Skeletal muscle cell (primary cell): ENCODE measurements at regions not wholly inside any gene's neighbourhood (a gene's known extent, or its start where the extent isn't known, plus 50 kb on each side); places are given as distances from the start of the nearest gene placed in this dataset.
A peak's percentile ranks its signal among the peaks of the same experiment; 100 is the strongest.
"Not testable (repeated sequence)": the region's sequence is repeated elsewhere in the genome, so short reads cannot be mapped to it uniquely, and the experiment has no call there.

ENCODE experiments used
- DNase-seq: peaks from one replicate; pipeline ENCODE4 v3.0.0-alpha.2; 2010; ENCODE audit warnings: low read depth
- H3K4me3 ChIP-seq: 2 replicates; pipeline ENCODE4 v1.5.1; 2011; ENCODE audit warnings: low read depth, mild to moderate bottlenecking, control low read depth, low read length, moderate library complexity

DNA sequence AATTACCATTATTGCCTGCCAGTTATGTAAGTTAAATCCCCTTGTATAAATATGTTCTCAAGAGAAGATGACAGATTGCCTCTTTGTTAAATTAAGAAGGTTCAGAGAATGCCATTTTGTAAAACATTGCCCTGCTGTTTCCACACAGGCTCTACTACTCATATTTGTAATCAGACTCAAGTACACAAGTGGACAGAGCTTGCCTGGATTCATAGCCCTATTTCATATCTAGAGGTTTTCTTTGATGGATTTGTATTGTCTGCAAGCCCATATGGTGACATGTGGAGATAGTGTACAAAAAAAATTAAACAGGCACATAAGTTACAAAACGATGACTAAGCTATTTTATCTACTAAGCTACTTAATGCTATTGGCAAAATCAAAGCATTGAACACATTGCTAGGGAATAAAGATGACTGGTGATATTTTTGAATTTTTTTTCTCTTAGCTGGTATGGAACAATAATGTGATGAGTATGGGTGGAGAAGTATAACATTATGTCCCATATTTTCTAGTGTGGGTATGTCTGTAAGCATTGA, 1286.6 kb upstream of the ALCAM start:
- no peak overlapping the region for H3K4me3 ChIP-seq
- DNase-seq, result no peak

DNA sequence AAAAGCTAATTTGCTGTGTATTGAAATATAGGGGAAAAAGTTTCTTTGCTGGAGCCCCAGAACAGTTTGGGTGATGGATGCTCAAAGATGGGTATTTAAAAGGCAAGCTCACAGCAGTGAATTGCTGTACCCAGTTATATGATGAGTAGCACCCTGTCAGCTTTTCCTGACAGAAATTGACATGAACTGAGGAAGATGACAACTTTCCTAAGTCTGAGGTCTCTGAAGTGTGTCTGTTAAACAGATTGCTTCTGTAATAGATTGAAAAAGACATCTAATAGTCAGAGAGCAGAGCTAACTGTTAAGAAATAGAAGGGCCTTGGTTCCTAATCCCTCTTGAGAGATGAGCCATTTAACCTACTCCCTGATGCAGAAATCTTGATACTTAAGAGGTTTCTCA, 1278.0 kb upstream of the ALCAM start:
- DNase-seq, result no peak
- no peak overlapping the region for H3K4me3 ChIP-seq

DNA sequence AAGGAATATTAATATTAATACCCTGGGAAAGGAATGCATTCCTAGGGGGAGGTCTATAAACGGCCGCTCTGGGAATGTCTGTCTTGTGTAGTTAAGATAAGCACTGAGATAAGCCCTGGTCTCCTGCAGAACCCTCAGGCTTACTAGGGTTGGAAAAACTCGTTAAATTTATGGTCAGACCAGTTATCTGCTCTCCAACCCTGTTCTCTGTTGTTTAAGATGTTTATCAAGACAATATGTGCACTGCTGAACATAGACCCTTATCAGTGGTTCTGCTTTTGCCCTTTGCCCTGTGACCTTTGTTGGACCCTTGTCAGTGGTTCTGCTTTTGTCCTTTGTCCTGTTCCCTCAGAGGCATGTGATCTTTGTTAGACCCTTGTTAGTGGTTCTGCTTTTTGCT, 1276.7 kb upstream of the ALCAM start:
- not testable (repeated sequence) for H3K4me3 ChIP-seq, DNase-seq

GRCh38 chr3:104101736-104102135, 1265.0 kb upstream of the ALCAM start:
- DNase-seq, result peak; percentile 5
- H3K4me3 ChIP-seq, result no peak overlapping the region

DNA sequence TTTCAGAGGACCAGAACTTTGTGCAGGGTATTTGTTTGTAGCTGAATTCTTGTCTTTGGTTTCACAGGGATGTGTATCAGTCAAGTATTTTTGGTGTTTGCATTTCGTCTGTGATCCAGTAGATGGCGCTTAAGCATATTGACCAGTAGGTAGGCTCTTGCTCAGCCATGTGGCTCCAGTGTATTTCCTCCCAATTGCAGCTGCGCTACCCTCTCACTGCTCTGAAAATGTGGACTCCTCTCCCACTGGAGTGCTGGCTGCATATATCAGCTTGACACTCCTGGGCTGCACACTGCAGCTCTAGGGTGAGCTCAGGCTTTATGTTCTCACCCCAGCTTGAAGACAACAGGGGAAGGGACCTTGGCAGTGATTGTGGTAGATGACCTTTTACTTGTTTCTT, 1264.3 kb upstream of the ALCAM start:
- DNase-seq, result peak; percentile 41
- no peak overlapping the region for H3K4me3 ChIP-seq

DNA sequence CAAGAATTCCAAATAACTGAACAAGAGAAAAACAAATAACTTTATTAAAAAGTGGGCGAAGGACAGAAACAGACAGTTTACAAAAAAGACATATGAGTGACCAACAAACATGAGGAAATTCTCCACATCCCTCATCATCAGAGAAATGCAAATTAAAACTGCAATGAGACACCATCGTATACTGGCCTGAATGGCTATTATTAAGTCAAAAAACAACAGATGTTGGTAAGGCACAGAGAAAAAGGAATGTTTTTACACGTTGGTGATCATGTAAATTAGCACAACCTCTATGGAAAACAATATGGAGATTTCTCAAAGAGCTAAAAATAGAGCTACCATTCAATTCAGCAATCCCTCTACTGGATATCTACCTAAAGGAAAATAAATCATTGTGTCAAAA, 1260.4 kb upstream of the ALCAM start:
- DNase-seq, result no peak
- no peak overlapping the region for H3K4me3 ChIP-seq

GRCh38 chr3:104108522-104108921, 1258.2 kb upstream of the ALCAM start:
- no peak for DNase-seq
- no peak overlapping the region for H3K4me3 ChIP-seq

- no peak for DNase-seq
- H3K4me3 ChIP-seq, result no peak overlapping the region
Measured at GRCh38 chr3:104126463-104126862, 1240.2 kb upstream of the ALCAM start.

- DNase-seq, result no peak
- no peak overlapping the region for H3K4me3 ChIP-seq
Measured at GRCh38 chr3:104126864-104127553, 1239.7 kb upstream of the ALCAM start.

- no peak overlapping the region for H3K4me3 ChIP-seq
- no peak for DNase-seq
Measured at GRCh38 chr3:104127830-104128229, 1238.9 kb upstream of the ALCAM start.

- H3K4me3 ChIP-seq, result no peak overlapping the region
- DNase-seq, result peak; percentile 5
Measured at GRCh38 chr3:104132566-104133403, 1233.9 kb upstream of the ALCAM start.

- H3K4me3 ChIP-seq, result no peak overlapping the region
- no peak for DNase-seq
Measured at GRCh38 chr3:104133630-104134029, 1233.1 kb upstream of the ALCAM start.

- peak; percentile 3 for DNase-seq
- no peak overlapping the region for H3K4me3 ChIP-seq
Measured at GRCh38 chr3:104137116-104137515, 1229.6 kb upstream of the ALCAM start.

DNA sequence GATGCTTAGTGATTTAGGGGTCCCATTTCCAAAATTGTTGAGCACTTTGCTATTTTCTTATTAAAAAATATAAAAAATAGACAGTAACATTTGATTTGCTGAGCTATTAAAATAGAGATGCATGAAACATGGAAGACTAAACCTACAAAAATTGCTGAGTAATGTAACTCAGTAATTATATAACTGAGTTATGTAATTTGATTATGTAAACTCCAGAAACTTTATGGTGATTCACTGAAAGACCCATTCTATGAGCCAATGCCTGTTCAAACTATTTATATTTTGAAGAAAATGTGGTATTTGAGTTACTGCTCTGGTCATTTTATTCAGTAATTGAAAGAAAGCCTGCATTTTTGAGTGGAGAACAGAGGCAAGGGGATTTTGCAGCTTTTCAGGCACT, 1221.5 kb upstream of the ALCAM start:
- H3K4me3 ChIP-seq, result no peak overlapping the region
- no peak for DNase-seq

DNA sequence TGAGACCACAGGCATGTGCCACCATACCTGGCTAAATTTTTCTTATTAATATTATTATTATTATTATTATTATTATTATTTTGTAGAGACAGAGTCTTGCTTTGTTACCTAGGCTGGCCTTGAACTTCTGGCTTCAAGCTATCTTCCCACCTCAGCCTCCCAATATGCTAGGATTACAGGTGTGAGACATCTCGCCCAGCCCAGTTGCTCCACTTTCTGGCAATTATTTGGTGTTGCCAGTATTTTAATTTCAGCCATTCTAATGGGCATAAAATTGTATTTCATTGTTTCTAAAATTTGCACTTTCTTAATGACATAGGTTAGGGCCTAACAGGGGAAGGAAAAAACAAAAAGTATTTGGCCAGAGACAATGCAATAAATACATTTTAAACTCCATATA, 1217.6 kb upstream of the ALCAM start:
- no peak overlapping the region for H3K4me3 ChIP-seq
- DNase-seq, result no peak

GRCh38 chr3:104150724-104151123, 1216.0 kb upstream of the ALCAM start:
- no peak for DNase-seq
- H3K4me3 ChIP-seq, result no peak overlapping the region

DNA sequence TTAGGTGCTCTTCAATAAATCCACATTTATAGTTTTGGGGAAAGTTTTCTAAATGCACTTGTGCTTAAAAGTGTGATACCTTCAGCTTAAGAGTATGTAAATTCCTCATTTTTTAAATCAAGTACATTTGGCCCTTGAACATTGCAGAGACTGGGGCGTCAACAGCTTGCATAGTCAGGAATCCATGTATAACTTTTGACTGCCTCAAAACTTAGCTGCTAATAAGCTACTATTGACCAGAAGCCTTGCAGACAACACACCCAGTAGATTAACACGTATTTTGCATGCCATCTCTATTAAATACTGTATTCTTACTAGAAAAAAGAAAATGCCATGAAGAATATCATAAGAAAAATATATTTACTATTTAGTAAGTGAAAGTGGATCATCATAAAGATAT, 1211.8 kb upstream of the ALCAM start:
- H3K4me3 ChIP-seq, result no peak overlapping the region

GRCh38 chr3:104165866-104166265, 1200.8 kb upstream of the ALCAM start:
- H3K4me3 ChIP-seq, result no peak overlapping the region
- DNase-seq, result no peak

More for the DNA sequence above, 1211.8 kb upstream of the ALCAM start:
- no peak for DNase-seq

GRCh38 chr3:104168386-104168785, 1198.3 kb upstream of the ALCAM start:
- no peak for DNase-seq
- no peak overlapping the region for H3K4me3 ChIP-seq

DNA sequence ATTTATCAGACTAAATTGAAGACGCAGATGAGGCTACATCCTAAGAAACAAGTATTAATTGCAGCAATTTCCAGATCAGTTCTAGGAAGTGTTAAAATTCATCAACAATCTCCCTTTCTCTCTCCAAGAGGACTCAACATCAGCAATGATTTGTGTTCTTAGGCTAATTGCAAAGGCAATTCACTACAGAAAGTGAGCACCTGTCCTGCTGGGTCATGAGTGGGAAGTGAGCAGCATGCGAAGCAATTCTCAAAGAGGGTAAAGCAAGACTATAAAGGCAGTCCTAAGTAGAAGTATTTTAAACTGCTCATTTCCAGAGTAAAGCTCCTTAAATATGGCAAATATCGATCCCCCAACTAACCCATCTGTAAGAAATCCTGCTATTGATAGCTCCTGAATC, 1191.0 kb upstream of the ALCAM start:
- no peak for DNase-seq
- H3K4me3 ChIP-seq, result no peak overlapping the region

- DNase-seq, result no peak
- H3K4me3 ChIP-seq, result no peak overlapping the region
Measured at GRCh38 chr3:104176706-104177105, 1190.0 kb upstream of the ALCAM start.
